Ishikawa (cell line): ENCODE measurements at regions not wholly inside any gene's neighbourhood (a gene's known extent, or its start where the extent isn't known, plus 50 kb on each side); places are given as distances from the start of the nearest gene placed in this dataset.

ENCODE experiments used
- CREB1 ChIP-seq: IDR thresholded peaks from 2 replicates; pipeline ENCODE4 v1.6.1; 2012; ENCODE audit warnings: low read depth
- EP300 ChIP-seq: IDR thresholded peaks from 2 replicates; pipeline ENCODE4 v1.6.1; 2012; ENCODE audit warnings: borderline replicate concordance
- ZBTB7A ChIP-seq: IDR thresholded peaks from 2 replicates; pipeline ENCODE4 v1.6.1; 2012; ENCODE audit warnings: low read depth
- TF ChIP-seq, protein P1 (sequence below): IDR thresholded peaks from 2 replicates; pipeline ENCODE4 v1.6.1; 2012; ENCODE audit warnings: low read depth, mild to moderate bottlenecking

- TF ChIP-seq, protein P1, sequence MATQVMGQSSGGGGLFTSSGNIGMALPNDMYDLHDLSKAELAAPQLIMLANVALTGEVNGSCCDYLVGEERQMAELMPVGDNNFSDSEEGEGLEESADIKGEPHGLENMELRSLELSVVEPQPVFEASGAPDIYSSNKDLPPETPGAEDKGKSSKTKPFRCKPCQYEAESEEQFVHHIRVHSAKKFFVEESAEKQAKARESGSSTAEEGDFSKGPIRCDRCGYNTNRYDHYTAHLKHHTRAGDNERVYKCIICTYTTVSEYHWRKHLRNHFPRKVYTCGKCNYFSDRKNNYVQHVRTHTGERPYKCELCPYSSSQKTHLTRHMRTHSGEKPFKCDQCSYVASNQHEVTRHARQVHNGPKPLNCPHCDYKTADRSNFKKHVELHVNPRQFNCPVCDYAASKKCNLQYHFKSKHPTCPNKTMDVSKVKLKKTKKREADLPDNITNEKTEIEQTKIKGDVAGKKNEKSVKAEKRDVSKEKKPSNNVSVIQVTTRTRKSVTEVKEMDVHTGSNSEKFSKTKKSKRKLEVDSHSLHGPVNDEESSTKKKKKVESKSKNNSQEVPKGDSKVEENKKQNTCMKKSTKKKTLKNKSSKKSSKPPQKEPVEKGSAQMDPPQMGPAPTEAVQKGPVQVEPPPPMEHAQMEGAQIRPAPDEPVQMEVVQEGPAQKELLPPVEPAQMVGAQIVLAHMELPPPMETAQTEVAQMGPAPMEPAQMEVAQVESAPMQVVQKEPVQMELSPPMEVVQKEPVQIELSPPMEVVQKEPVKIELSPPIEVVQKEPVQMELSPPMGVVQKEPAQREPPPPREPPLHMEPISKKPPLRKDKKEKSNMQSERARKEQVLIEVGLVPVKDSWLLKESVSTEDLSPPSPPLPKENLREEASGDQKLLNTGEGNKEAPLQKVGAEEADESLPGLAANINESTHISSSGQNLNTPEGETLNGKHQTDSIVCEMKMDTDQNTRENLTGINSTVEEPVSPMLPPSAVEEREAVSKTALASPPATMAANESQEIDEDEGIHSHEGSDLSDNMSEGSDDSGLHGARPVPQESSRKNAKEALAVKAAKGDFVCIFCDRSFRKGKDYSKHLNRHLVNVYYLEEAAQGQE, result no peak
- TF ChIP-seq CREB1 (no peak), EP300 (no peak), ZBTB7A (no peak)
Measured at GRCh38 chr3:77917225-77917624, 877.3 kb downstream of the ROBO2 start.
